ENCODE measurements at regions not wholly inside any gene's neighbourhood (a gene's known extent, or its start where the extent isn't known, plus 50 kb on each side); places are given as distances from the start of the nearest gene placed in this dataset.

GRCh38 chr17:53496356-53496755 is 326.4 kb upstream of the KIF2B start:
- H3K27ac ChIP-seq (ENCODE audit: extremely low read depth, low read depth, low read length): no peak overlapping the region
- POLR2A ChIA-PET: no interaction called here
- no peaks in the 10 kb centered on the region for H3K4me1 ChIP-seq (ENCODE audit: control insufficient read depth, insufficient read depth, low read length)
- no peak overlapping the region for H3K4me3 ChIP-seq (ENCODE audit: low read depth, low read length)
- CTCF ChIA-PET: interaction anchor here (0.6 kb wide), 1 partner anchor 768 kb away, joined by 3 read pairs; no protein-coding TSS in a partner anchor
- H3K9me3 ChIP-seq (ENCODE audit: control insufficient read depth, insufficient read depth, low read depth, low read length): no peaks in the 10 kb centered on the region
- H3K36me3 ChIP-seq (ENCODE audit: control insufficient read depth in 2 of 2, insufficient read depth in 1 of 2, low read length in 2 of 2): no peaks in the 10 kb centered on the region
- no peak for TF ChIP-seq ZNF223 (tag by site-specific recombination; IDR thresholded peaks at IDR 0.05)
- TF ChIP-seq ZBTB7A (tag by site-specific recombination; IDR thresholded peaks at IDR 0.05; ENCODE audit: low read depth): no peak
- no peak for TF ChIP-seq IKZF3 (tag by site-specific recombination; IDR thresholded peaks at IDR 0.05)
- no peak for TF ChIP-seq ZNF529 (tag by site-specific recombination; IDR thresholded peaks at IDR 0.05; ENCODE audit: insufficient replicate concordance)
- no peak for TF ChIP-seq ZNF423 (tag by site-specific recombination; IDR thresholded peaks at IDR 0.05)
- TF ChIP-seq SCRT2 (tag by site-specific recombination; IDR thresholded peaks at IDR 0.05): no peak
- TF ChIP-seq, protein P1, sequence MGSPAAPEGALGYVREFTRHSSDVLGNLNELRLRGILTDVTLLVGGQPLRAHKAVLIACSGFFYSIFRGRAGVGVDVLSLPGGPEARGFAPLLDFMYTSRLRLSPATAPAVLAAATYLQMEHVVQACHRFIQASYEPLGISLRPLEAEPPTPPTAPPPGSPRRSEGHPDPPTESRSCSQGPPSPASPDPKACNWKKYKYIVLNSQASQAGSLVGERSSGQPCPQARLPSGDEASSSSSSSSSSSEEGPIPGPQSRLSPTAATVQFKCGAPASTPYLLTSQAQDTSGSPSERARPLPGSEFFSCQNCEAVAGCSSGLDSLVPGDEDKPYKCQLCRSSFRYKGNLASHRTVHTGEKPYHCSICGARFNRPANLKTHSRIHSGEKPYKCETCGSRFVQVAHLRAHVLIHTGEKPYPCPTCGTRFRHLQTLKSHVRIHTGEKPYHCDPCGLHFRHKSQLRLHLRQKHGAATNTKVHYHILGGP (tag by site-specific recombination; IDR thresholded peaks at IDR 0.05): no peak
- TF ChIP-seq ZNF677 (tag by site-specific recombination; IDR thresholded peaks at IDR 0.05): no peak
- no peak for TF ChIP-seq SETDB1 (IDR thresholded peaks at IDR 0.05; ENCODE audit: insufficient read length, low read length)
- TF ChIP-seq ZNF2 (tag by site-specific recombination; IDR thresholded peaks at IDR 0.05): no peak
- no peak for TF ChIP-seq AEBP2 (tag by site-specific recombination; IDR thresholded peaks at IDR 0.05; ENCODE audit: borderline replicate concordance)
- TF ChIP-seq ZBTB1 (tag by site-specific recombination; IDR thresholded peaks at IDR 0.05): no peak
- TF ChIP-seq ZNF776 (tag by site-specific recombination; IDR thresholded peaks at IDR 0.05; ENCODE audit: borderline replicate concordance): no peak
- no peak for TF ChIP-seq SP7 (tag by site-specific recombination; IDR thresholded peaks at IDR 0.05)
- no peak for TF ChIP-seq ZBTB49 (tag by site-specific recombination; IDR thresholded peaks at IDR 0.05; ENCODE audit: low read depth)

DNA sequence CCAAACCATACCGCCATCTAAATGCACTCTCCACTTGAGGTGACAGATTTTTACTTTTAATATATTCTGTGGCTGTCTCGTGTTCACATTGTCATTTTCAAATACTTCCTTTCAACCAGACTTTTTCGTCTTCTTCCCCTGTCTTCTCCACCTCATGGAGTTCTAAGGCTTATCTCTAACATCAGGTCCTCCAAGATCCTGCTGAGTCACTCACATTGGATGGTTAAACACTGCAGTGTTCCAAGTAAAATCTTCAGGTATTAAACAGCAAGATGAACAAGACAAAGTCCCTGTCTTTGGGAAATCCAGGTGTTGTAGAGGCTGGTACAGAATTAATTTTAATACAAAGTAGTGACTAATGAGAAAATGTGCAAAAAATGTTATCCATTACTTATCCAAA is 330.2 kb upstream of the KIF2B start:
- ChIA-PET POLR2A (no interaction called here), CTCF (no interaction called here)
- TF ChIP-seq ZNF501 (tag by site-specific recombination; IDR thresholded peaks at IDR 0.05): no peak
- no peak for TF ChIP-seq ZNF239 (tag by site-specific recombination; IDR thresholded peaks at IDR 0.05)
- TF ChIP-seq ZNF600 (tag by site-specific recombination; IDR thresholded peaks at IDR 0.05): no peak
- no peak for TF ChIP-seq ZNF624 (tag by site-specific recombination; IDR thresholded peaks at IDR 0.05)
- TF ChIP-seq ZNF280D (tag by site-specific recombination; IDR thresholded peaks at IDR 0.05): no peak
- no peak for TF ChIP-seq ZNF530 (tag by site-specific recombination; IDR thresholded peaks at IDR 0.05; ENCODE audit: low read depth)
- no peak for TF ChIP-seq ZNF324 (tag by site-specific recombination; IDR thresholded peaks at IDR 0.05)
- TF ChIP-seq ZNF747 (tag by site-specific recombination; IDR thresholded peaks at IDR 0.05): no peak
- TF ChIP-seq ZNF639 (tag by site-specific recombination; IDR thresholded peaks at IDR 0.05): no peak
- no peak for TF ChIP-seq ZNF610 (tag by site-specific recombination; IDR thresholded peaks at IDR 0.05; ENCODE audit: borderline replicate concordance)
- no peak for TF ChIP-seq BCL11A (tag by site-specific recombination; IDR thresholded peaks at IDR 0.05; ENCODE audit: low read depth)
- TF ChIP-seq ZNF658 (tag by site-specific recombination; IDR thresholded peaks at IDR 0.05): no peak
- no peak for TF ChIP-seq BCL11B (tag by site-specific recombination; IDR thresholded peaks at IDR 0.05; ENCODE audit: low read depth)
- no peak for TF ChIP-seq ZNF121 (tag by site-specific recombination; IDR thresholded peaks at IDR 0.05)

More for the DNA sequence above, 330.2 kb upstream of the KIF2B start:
- Histone ChIP-seq H3K4me3 (ENCODE audit: low read depth, low read length) (no peak overlapping the region), H3K9me3 (ENCODE audit: control insufficient read depth, insufficient read depth, low read depth, low read length) (no peaks in the 10 kb centered on the region), H3K27ac (ENCODE audit: extremely low read depth, low read depth, low read length) (no peak overlapping the region), H3K36me3 (ENCODE audit: control insufficient read depth in 2 of 2, insufficient read depth in 1 of 2, low read length in 2 of 2) (no peaks in the 10 kb centered on the region), H3K4me1 (ENCODE audit: control insufficient read depth, insufficient read depth, low read length) (no peaks in the 10 kb centered on the region)
